Left colon (tissue), 2 donors: ENCODE measurements at regions not wholly inside any gene's neighbourhood (a gene's known extent, or its start where the extent isn't known, plus 50 kb on each side); places are given as distances from the start of the nearest gene placed in this dataset.

ENCODE experiments used
- ATAC-seq: fragments of 200-7000 bp; cut with Tn5 transposase; one replicate; pipeline ENCODE4 v1.9.1; 2020; ENCODE audit warnings: mild to moderate bottlenecking, moderate library complexity
- DNase-seq, 2 donors: peaks; one replicate each; pipeline ENCODE4 v3.0.0-alpha.2; 2020
- intact Hi-C, 2 donors: fragments of 100-400 bp; cut with DNase I in 1 of 2; cut with micrococcal nuclease in 1 of 2; formaldehyde crosslinking; loops; one replicate each; pipeline versions ENCODE4 v1.11.2 to v1.14.0; 2022; cut with DNase I, micrococcal nuclease
- donor health status: DM: no; HTN: no; CAD: no.
- donor health status: DM: yes; HTN: yes; CAD: no.

GRCh38 chr13:104431895-104432294 lies 1365.7 kb upstream of the SLC10A2 start:
- intact Hi-C loops = no loop called here
- DNase-seq = no peak
- no peak for ATAC-seq

GRCh38 chr13:104426435-104426834 lies 1360.2 kb upstream of the SLC10A2 start:
- intact Hi-C loops = no loop called here
- ATAC-seq = no peak
- DNase-seq = no peak

DNA sequence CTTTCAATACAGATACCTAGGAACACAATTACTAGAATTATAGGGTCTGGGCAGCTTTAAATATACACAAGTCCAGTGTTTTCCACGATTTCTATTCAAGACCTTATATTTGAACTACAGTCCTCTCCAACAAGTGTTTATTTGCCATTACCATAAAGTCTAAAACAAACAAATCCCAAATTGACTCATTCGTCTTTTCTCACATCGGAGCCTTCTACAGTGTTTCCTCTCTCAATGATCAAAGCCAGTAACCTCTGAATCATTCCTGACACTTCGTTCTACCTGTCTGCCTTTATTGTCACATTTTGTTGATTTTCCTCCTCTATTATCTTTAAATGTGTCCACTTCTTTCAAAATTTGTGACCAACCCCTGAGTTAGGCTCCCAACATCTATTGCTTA lies 1356.5 kb upstream of the SLC10A2 start:
- intact Hi-C loops = no loop called here
- no peak for DNase-seq
- ATAC-seq = no peak

DNA sequence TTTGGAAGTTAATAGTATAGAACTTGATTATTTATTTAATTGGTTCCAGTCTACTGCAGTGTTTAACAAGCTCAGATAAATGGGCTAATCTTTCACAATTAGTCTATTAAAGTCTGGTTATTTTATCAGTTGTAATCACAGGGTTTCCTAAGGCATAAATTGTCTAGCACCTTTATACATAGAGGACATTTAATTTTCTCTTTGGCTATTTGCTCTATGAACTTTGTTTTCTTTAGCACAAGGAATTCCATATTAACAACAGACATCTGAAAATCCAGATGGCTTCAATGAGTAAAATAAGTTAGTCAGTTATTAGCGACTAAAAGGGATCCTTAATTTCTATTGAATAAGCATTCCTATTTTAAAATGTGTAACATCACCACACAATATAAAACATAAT lies 1350.8 kb upstream of the SLC10A2 start:
- intact Hi-C loops = no loop called here
- ATAC-seq = no peak
- no peak for DNase-seq

GRCh38 chr13:104414771-104415170 lies 1348.6 kb upstream of the SLC10A2 start:
- intact Hi-C loops = no loop called here
- no peak for ATAC-seq
- DNase-seq = no peak

GRCh38 chr13:104414181-104414580 lies 1348.0 kb upstream of the SLC10A2 start:
- intact Hi-C loops = no loop called here
- DNase-seq = no peak
- no peak for ATAC-seq

GRCh38 chr13:104411141-104411765 lies 1345.0 kb upstream of the SLC10A2 start:
- intact Hi-C loops = no loop called here

GRCh38 chr13:104408733-104409132 lies 1342.5 kb upstream of the SLC10A2 start:
- intact Hi-C loops = no loop called here
- DNase-seq (no peak), ATAC-seq (no peak)

More at GRCh38 chr13:104411141-104411765, 1345.0 kb upstream of the SLC10A2 start:
- DNase-seq (no peak), ATAC-seq (no peak)

DNA sequence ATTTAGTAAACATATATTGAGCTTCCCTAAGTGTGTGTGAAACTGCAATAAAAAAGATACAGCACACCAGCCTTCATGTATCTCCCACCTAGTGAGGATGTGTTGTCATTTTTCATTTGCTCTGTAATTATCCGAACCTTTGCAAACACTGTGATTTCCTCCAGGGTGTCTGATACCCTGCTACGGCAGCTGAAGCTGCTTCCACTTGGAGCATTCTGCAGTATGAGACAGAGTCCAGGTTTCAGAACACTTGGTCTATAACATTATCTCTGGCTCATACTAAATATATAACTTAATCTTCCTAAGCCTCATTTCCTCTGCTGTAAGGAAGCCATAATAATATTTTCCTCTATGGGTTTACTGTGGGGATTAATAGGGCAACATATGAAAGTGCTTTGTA lies 1338.1 kb upstream of the SLC10A2 start:
- intact Hi-C loops = no loop called here
- no peak for DNase-seq
- ATAC-seq = no peak

DNA sequence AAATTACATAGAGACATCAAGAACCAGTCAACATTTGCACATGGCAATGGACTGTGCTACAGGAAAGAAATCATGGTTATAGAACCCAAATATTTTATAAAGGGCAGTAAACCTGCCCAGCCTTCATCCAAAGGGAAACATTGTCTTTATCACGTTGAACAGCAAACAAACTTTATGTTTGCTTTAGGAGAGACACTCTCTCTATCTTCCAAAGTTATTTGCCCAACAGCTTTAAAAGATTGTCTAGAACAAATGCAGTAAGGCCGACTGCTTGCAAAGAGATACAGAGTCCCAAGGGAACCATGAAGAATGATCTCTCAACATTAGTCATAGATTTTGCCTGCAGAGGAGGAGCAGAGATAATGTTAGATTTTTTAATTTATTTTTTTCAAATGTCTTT lies 1323.5 kb upstream of the SLC10A2 start:
- no peak for ATAC-seq
- intact Hi-C loops = no loop called here
- DNase-seq = no peak

- no peak for DNase-seq
- no peak for ATAC-seq
- intact Hi-C loops = no loop called here
Observed at GRCh38 chr13:104387510-104387909, 1321.3 kb upstream of the SLC10A2 start.

GRCh38 chr13:104385404-104385803 lies 1319.2 kb upstream of the SLC10A2 start:
- intact Hi-C loops = no loop called here
- no peak for DNase-seq
- ATAC-seq = no peak

- DNase-seq = no peak
- ATAC-seq = no peak
- intact Hi-C loops = no loop called here
Observed at GRCh38 chr13:104382951-104383350, 1316.7 kb upstream of the SLC10A2 start.

DNA sequence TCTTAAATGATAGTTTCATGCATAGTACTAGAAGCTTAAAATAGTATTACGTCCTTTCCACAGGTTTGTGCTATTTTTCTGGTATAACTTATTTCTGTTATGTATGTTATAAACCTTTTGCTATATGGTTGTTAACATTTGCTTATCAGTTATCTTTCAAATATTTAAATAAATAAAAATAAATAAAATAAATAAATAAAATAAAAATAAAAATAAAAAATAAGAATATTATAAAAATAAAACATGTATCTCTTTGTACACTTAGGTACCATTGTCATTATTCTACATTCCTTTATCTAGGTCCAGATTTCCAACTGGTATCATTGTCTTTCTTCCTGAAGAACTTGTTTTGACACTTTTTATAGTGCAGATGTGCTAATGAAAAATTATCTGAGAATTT lies 1310.4 kb upstream of the SLC10A2 start:
- no peak for DNase-seq
- ATAC-seq = no peak
- intact Hi-C loops = no loop called here

DNA sequence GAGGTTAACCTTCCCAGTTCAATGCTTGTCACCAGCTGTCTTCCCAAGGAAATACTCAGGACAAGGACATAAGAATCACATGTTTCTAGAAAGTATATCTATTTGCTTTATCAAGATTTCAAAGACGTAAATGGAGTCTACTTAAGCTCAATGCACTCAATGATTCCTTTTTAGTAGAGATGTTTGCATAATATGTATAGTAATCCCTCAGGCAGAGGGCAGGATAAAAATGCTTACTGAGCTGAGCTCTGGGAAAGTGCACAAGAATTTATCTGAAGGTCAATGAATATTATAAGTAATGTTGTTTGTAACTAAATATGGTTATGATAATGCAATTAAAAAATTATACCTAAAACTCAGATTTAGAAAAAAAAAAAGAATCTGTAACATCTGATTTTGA lies 1309.4 kb upstream of the SLC10A2 start:
- ATAC-seq (no peak), DNase-seq (no peak)
- intact Hi-C loops = no loop called here

- no peak for ATAC-seq
- DNase-seq = no peak
- intact Hi-C loops = no loop called here
Observed at GRCh38 chr13:104372095-104372655, 1306.0 kb upstream of the SLC10A2 start.

- no peak for DNase-seq
- ATAC-seq = no peak
- intact Hi-C loops = no loop called here
Observed at GRCh38 chr13:104365430-104365829, 1299.2 kb upstream of the SLC10A2 start.

GRCh38 chr13:104357672-104358354 lies 1291.6 kb upstream of the SLC10A2 start:
- intact Hi-C loops = no loop called here
- no peak for ATAC-seq

GRCh38 chr13:104357174-104357573 lies 1291.0 kb upstream of the SLC10A2 start:
- no peak for DNase-seq

More at GRCh38 chr13:104357672-104358354, 1291.6 kb upstream of the SLC10A2 start:
- no peak for DNase-seq

DNA sequence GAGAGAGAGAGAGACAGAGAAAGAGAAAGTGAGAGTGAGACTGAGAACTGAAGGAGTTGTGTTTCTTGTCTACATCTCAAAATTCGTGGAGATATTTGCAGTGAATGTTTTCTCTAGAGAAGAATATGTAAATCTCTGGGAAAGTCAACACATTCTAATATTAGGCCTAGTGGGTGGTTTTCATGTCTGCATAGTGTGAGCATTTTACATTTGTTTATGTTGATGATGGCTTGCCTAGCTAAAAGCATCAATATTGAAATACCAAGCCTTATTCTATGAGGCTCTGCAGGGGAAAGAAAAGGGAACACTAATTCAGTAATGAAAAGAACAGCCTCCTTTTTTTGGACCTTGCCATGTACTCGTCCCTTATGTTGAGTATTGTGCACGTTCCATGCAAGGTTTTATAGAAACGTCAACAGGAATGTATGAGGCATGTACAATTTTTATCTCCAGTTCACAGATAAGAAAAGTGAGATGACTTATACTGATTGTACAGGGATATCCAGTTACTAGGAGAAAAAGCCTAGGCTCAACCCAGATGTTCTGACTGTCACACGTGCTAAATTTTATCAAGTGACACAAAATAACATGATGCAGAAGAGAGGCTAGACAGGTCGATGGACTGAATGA lies 1288.9 kb upstream of the SLC10A2 start:
- ATAC-seq (no peak), DNase-seq (no peak)
- intact Hi-C loops = no loop called here

More at GRCh38 chr13:104357174-104357573, 1291.0 kb upstream of the SLC10A2 start:
- intact Hi-C loops = no loop called here
- no peak for ATAC-seq
